ENCODE measurements at regions not wholly inside any gene's neighbourhood (a gene's known extent, or its start where the extent isn't known, plus 50 kb on each side); places are given as distances from the start of the nearest gene placed in this dataset.
"Not testable (repeated sequence)": the region's sequence is repeated elsewhere in the genome, so short reads cannot be mapped to it uniquely, and the experiment has no call there.

GRCh38 chr3:74387111-74387735, 227.2 kb downstream of the CNTN3 start:
- Histone ChIP-seq H3K27me3 (ENCODE audit: control insufficient read depth, insufficient read depth, low read length) (no peaks in the 10 kb centered on the region), H3K36me3 (ENCODE audit: control insufficient read depth, insufficient read depth, low read length) (no peaks in the 10 kb centered on the region), H3K27ac (ENCODE audit: low read depth, low read length) (no peak overlapping the region), H3K4me3 (ENCODE audit: low read depth, low read length) (no peak overlapping the region), H3K4me1 (ENCODE audit: control insufficient read depth, insufficient read depth, low read length) (no peaks in the 10 kb centered on the region), H3K9me3 (ENCODE audit: control insufficient read depth, insufficient read depth, low read depth, low read length) (no peaks in the 10 kb centered on the region), H3K9ac (ENCODE audit: low read length) (no peak overlapping the region)

- Histone ChIP-seq H3K9me3 (ENCODE audit: control insufficient read depth, insufficient read depth, low read depth, low read length) (no peaks in the 10 kb centered on the region), H3K9ac (ENCODE audit: low read length) (no peak overlapping the region), H3K27ac (ENCODE audit: low read depth, low read length) (no peak overlapping the region), H3K27me3 (ENCODE audit: control insufficient read depth, insufficient read depth, low read length) (no peaks in the 10 kb centered on the region), H3K4me1 (ENCODE audit: control insufficient read depth, insufficient read depth, low read length) (no peaks in the 10 kb centered on the region), H3K4me3 (ENCODE audit: low read depth, low read length) (no peak overlapping the region), H3K36me3 (ENCODE audit: control insufficient read depth, insufficient read depth, low read length) (no peaks in the 10 kb centered on the region)
Observed at GRCh38 chr3:74384159-74384558, 230.3 kb downstream of the CNTN3 start.

- Histone ChIP-seq H3K4me1 (ENCODE audit: control insufficient read depth, insufficient read depth, low read length) (no peaks in the 10 kb centered on the region), H3K4me3 (ENCODE audit: low read depth, low read length) (no peak overlapping the region), H3K9me3 (ENCODE audit: control insufficient read depth, insufficient read depth, low read depth, low read length) (peaks cover 7% of the 10 kb centered on the region; the same call in 1 of the 2 replicates), H3K27me3 (ENCODE audit: control insufficient read depth, insufficient read depth, low read length) (no peaks in the 10 kb centered on the region), H3K9ac (ENCODE audit: low read length) (no peak overlapping the region), H3K36me3 (ENCODE audit: control insufficient read depth, insufficient read depth, low read length) (no peaks in the 10 kb centered on the region), H3K27ac (ENCODE audit: low read depth, low read length) (no peak overlapping the region)
Observed at GRCh38 chr3:74377669-74378068, 236.8 kb downstream of the CNTN3 start.

GRCh38 chr3:74376323-74376722, 238.1 kb downstream of the CNTN3 start:
- not testable (repeated sequence) for H3K9ac ChIP-seq (ENCODE audit: low read length); H3K27ac ChIP-seq (ENCODE audit: low read depth, low read length); H3K9me3 ChIP-seq (ENCODE audit: control insufficient read depth, insufficient read depth, low read depth, low read length); H3K27me3 ChIP-seq (ENCODE audit: control insufficient read depth, insufficient read depth, low read length); H3K36me3 ChIP-seq (ENCODE audit: control insufficient read depth, insufficient read depth, low read length); H3K4me1 ChIP-seq (ENCODE audit: control insufficient read depth, insufficient read depth, low read length); H3K4me3 ChIP-seq (ENCODE audit: low read depth, low read length)

GRCh38 chr3:74375653-74376052, 238.8 kb downstream of the CNTN3 start:
- H3K36me3 ChIP-seq (ENCODE audit: control insufficient read depth, insufficient read depth, low read length), result no peaks in the 10 kb centered on the region
- peaks cover 7% of the 10 kb centered on the region; the same call in 1 of the 2 replicates for H3K9me3 ChIP-seq (ENCODE audit: control insufficient read depth, insufficient read depth, low read depth, low read length)
- no peak overlapping the region for H3K9ac ChIP-seq (ENCODE audit: low read length)
- no peak overlapping the region for H3K4me3 ChIP-seq (ENCODE audit: low read depth, low read length)
- H3K27ac ChIP-seq (ENCODE audit: low read depth, low read length), result no peak overlapping the region
- H3K27me3 ChIP-seq (ENCODE audit: control insufficient read depth, insufficient read depth, low read length), result no peaks in the 10 kb centered on the region
- no peaks in the 10 kb centered on the region for H3K4me1 ChIP-seq (ENCODE audit: control insufficient read depth, insufficient read depth, low read length)

- Histone ChIP-seq H3K4me1 (ENCODE audit: control insufficient read depth, insufficient read depth, low read length) (no peaks in the 10 kb centered on the region), H3K9me3 (ENCODE audit: control insufficient read depth, insufficient read depth, low read depth, low read length) (peaks cover 7% of the 10 kb centered on the region; the same call in 1 of the 2 replicates), H3K27me3 (ENCODE audit: control insufficient read depth, insufficient read depth, low read length) (no peaks in the 10 kb centered on the region), H3K36me3 (ENCODE audit: control insufficient read depth, insufficient read depth, low read length) (no peaks in the 10 kb centered on the region), H3K9ac (ENCODE audit: low read length) (no peak overlapping the region), H3K27ac (ENCODE audit: low read depth, low read length) (no peak overlapping the region), H3K4me3 (ENCODE audit: low read depth, low read length) (no peak overlapping the region)
Observed at GRCh38 chr3:74372743-74373142, 241.7 kb downstream of the CNTN3 start.

GRCh38 chr3:74370342-74370741, 244.1 kb downstream of the CNTN3 start:
- H3K27ac ChIP-seq (ENCODE audit: low read depth, low read length), result no peak overlapping the region
- no peaks in the 10 kb centered on the region for H3K4me1 ChIP-seq (ENCODE audit: control insufficient read depth, insufficient read depth, low read length)
- no peak overlapping the region for H3K9ac ChIP-seq (ENCODE audit: low read length)
- no peaks in the 10 kb centered on the region for H3K9me3 ChIP-seq (ENCODE audit: control insufficient read depth, insufficient read depth, low read depth, low read length)
- no peak overlapping the region for H3K4me3 ChIP-seq (ENCODE audit: low read depth, low read length)
- H3K27me3 ChIP-seq (ENCODE audit: control insufficient read depth, insufficient read depth, low read length), result no peaks in the 10 kb centered on the region
- no peaks in the 10 kb centered on the region for H3K36me3 ChIP-seq (ENCODE audit: control insufficient read depth, insufficient read depth, low read length)

- Histone ChIP-seq H3K27ac (ENCODE audit: low read depth, low read length) (no peak overlapping the region), H3K36me3 (ENCODE audit: control insufficient read depth, insufficient read depth, low read length) (no peaks in the 10 kb centered on the region), H3K9ac (ENCODE audit: low read length) (no peak overlapping the region), H3K9me3 (ENCODE audit: control insufficient read depth, insufficient read depth, low read depth, low read length) (no peaks in the 10 kb centered on the region), H3K4me3 (ENCODE audit: low read depth, low read length) (no peak overlapping the region), H3K4me1 (ENCODE audit: control insufficient read depth, insufficient read depth, low read length) (no peaks in the 10 kb centered on the region), H3K27me3 (ENCODE audit: control insufficient read depth, insufficient read depth, low read length) (no peaks in the 10 kb centered on the region)
Observed at GRCh38 chr3:74366331-74366730, 248.1 kb downstream of the CNTN3 start.

GRCh38 chr3:74363346-74363745, 251.1 kb downstream of the CNTN3 start:
- H3K9ac ChIP-seq (ENCODE audit: low read length), result no peak overlapping the region
- no peaks in the 10 kb centered on the region for H3K9me3 ChIP-seq (ENCODE audit: control insufficient read depth, insufficient read depth, low read depth, low read length)
- no peak overlapping the region for H3K27ac ChIP-seq (ENCODE audit: low read depth, low read length)
- H3K4me1 ChIP-seq (ENCODE audit: control insufficient read depth, insufficient read depth, low read length), result no peaks in the 10 kb centered on the region
- no peaks in the 10 kb centered on the region for H3K36me3 ChIP-seq (ENCODE audit: control insufficient read depth, insufficient read depth, low read length)
- H3K4me3 ChIP-seq (ENCODE audit: low read depth, low read length), result no peak overlapping the region
- H3K27me3 ChIP-seq (ENCODE audit: control insufficient read depth, insufficient read depth, low read length), result no peaks in the 10 kb centered on the region

- no peak overlapping the region for H3K9ac ChIP-seq (ENCODE audit: low read length)
- no peak overlapping the region for H3K27ac ChIP-seq (ENCODE audit: low read depth, low read length)
- no peaks in the 10 kb centered on the region for H3K9me3 ChIP-seq (ENCODE audit: control insufficient read depth, insufficient read depth, low read depth, low read length)
- no peaks in the 10 kb centered on the region for H3K27me3 ChIP-seq (ENCODE audit: control insufficient read depth, insufficient read depth, low read length)
- no peaks in the 10 kb centered on the region for H3K4me1 ChIP-seq (ENCODE audit: control insufficient read depth, insufficient read depth, low read length)
- no peaks in the 10 kb centered on the region for H3K36me3 ChIP-seq (ENCODE audit: control insufficient read depth, insufficient read depth, low read length)
- H3K4me3 ChIP-seq (ENCODE audit: low read depth, low read length), result no peak overlapping the region
Observed at GRCh38 chr3:74360406-74360805, 254.1 kb downstream of the CNTN3 start.

- Histone ChIP-seq H3K9ac (ENCODE audit: low read length) (no peak overlapping the region), H3K27ac (ENCODE audit: low read depth, low read length) (no peak overlapping the region), H3K4me3 (ENCODE audit: low read depth, low read length) (no peak overlapping the region), H3K27me3 (ENCODE audit: control insufficient read depth, insufficient read depth, low read length) (no peaks in the 10 kb centered on the region), H3K9me3 (ENCODE audit: control insufficient read depth, insufficient read depth, low read depth, low read length) (no peaks in the 10 kb centered on the region), H3K36me3 (ENCODE audit: control insufficient read depth, insufficient read depth, low read length) (no peaks in the 10 kb centered on the region), H3K4me1 (ENCODE audit: control insufficient read depth, insufficient read depth, low read length) (no peaks in the 10 kb centered on the region)
Observed at GRCh38 chr3:74357881-74358280, 256.6 kb downstream of the CNTN3 start.

GRCh38 chr3:74353039-74353438, 261.4 kb downstream of the CNTN3 start:
- Histone ChIP-seq H3K36me3 (ENCODE audit: control insufficient read depth, insufficient read depth, low read length) (no peaks in the 10 kb centered on the region), H3K27ac (ENCODE audit: low read depth, low read length) (no peak overlapping the region), H3K4me1 (ENCODE audit: control insufficient read depth, insufficient read depth, low read length) (no peaks in the 10 kb centered on the region), H3K9me3 (ENCODE audit: control insufficient read depth, insufficient read depth, low read depth, low read length) (no peaks in the 10 kb centered on the region), H3K9ac (ENCODE audit: low read length) (no peak overlapping the region), H3K27me3 (ENCODE audit: control insufficient read depth, insufficient read depth, low read length) (no peaks in the 10 kb centered on the region), H3K4me3 (ENCODE audit: low read depth, low read length) (no peak overlapping the region)

Data from HUES6 (cell line).